Anterior cingulate cortex (tissue), 58 donors: ENCODE measurements at regions not wholly inside any gene's neighbourhood (a gene's known extent, or its start where the extent isn't known, plus 50 kb on each side); places are given as distances from the start of the nearest gene placed in this dataset.
"Not testable (repeated sequence)": the region's sequence is repeated elsewhere in the genome, so short reads cannot be mapped to it uniquely, and the experiment has no call there.

Experiments used
- DNase-seq, 58 donors: peaks; one replicate each; lab custom pipeline; 2025; lab: John Stamatoyannopoulos, UW

DNA sequence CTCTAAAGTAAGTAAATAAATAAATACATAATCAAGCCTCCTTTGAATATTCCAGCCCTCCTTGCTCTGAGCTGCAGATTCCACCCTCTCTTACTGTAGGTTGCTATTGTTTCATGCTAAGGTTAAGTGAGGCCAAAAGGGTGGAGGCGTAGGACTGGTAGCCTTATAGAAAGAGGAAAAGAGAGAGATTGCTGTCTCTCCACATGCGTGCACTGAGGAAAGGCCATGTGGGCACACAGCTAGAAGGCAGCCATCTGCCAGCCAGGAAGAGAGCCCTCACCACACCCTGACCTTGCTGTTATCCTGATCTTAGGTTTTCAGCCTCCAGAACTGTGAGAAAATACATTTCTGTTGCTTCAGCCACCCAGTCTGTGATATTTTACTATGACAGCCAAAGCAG is 52.0 kb upstream of the GPCPD1 start:
- no peak for DNase-seq

DNA sequence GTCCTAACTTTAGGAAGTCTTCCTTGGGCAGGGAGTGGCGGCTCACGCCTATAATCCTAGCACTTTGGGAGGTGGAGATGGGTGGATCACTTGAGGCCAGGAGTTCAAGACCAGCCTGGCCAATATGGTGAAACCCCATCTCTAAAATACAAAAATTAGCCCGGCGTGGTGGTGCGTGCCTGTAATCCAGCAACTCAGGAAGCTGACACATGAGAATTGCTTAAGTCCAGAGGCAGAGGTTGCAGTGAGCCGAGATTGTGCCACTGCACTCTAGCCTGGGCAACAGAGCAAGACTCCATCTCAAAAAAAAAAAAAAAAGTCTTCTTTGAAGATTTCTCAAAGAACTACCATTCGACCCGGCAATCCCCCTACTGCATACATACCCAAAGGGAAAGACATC is 50.0 kb upstream of the GPCPD1 start:
- DNase-seq: not testable (repeated sequence)
